HG02970 (cell line): ENCODE measurements at regions not wholly inside any gene's neighbourhood (a gene's known extent, or its start where the extent isn't known, plus 50 kb on each side); places are given as distances from the start of the nearest gene placed in this dataset.

Source experiments
- ATAC-seq: cut with Tn5 transposase; IDR thresholded peaks from one replicate; pipeline ENCODE4 v1.9.1; 2021; ENCODE audit warnings: mild to moderate bottlenecking, moderate library complexity, moderate number of reproducible peaks; ENCODE audit not compliant: unreplicated experiment, low FRiP score

DNA sequence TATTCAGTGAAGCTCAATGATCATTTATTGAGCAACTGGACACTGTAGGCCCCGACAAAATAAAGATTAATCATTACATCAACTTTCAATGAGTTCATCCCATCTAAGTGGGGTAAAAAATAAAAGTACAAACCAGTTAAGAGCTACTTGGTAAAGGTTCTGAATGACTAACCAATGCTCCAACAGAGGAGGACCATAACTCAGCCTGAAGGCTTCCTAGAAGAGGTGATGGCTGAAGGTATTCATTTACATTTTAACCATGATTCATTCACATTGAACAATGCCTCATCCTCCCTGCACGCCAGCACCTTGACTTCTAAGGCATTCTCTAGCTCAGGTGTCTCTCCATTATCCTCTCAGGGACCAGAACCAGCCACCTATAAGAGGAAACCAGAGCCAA is 201.4 kb downstream of the ZNF462 start:
- no peak for ATAC-seq

DNA sequence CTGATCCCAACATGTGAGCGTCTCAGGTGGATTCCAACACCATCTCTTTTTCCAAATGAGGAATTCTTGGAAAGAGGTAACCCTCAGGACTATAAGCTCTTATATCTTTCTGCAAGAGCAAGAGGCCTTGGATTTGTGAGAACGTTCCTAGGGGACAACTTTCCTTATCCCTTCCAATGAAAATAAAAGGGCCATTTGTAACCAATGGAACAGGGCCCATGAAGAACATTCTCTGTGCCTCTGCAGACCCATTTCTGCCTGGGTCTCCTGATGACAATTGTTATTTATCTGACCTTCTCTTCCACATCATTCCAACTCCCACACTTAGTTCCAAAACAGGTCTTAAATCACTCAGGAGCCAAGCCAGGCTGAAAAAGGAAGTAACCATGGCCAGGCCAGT is 202.6 kb downstream of the ZNF462 start:
- no peak for ATAC-seq

DNA sequence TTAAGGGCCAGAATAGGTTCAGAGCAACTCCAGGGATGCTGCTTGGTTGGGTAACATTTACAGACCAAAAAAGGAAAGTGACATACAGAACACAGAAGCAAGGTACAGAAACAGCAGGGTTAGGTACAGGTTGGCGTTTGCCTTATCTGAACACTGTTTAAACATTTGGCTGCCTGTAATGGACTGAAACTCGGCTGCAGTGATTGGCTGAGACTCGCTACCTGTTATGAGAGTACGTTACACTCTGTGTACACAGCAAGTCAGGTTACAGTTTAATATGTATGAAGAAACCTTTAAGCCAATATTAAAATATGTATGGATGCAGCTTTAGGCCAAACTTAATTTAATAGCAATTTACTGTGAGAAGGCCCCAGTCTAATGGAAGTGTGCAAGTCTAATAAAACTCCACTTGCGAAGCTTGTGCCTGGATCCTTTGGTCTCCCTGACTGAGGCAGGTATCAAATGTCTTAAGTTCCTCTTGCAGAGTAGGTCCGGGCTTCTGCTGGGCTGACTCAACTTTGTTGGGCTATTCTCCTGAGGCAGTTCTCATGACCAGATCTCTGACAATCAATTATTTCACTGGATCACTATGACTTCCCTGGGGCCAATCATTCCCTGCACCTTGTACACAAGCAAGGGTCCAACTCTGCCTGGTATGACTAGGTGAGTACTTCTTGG is 204.9 kb downstream of the ZNF462 start:
- no peak for ATAC-seq

DNA sequence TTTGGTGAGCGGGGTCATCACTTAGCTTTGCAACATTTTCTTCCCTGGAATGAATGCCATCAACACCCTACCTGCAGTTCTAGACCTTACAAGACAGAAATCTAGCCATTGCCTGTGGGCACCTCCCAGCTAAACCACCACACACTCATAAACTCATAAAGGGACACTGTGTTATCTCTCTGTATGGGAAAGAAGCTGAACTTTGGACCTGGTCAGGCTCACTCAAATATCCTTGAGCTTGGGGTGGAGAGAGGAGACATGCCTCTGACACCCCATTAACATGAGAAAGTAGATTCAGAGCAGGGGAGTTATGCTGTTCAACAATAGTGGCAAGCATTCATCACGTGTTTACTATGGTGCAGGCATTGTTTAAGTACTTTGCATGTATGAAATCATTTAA is 205.6 kb downstream of the ZNF462 start:
- no peak for ATAC-seq

DNA sequence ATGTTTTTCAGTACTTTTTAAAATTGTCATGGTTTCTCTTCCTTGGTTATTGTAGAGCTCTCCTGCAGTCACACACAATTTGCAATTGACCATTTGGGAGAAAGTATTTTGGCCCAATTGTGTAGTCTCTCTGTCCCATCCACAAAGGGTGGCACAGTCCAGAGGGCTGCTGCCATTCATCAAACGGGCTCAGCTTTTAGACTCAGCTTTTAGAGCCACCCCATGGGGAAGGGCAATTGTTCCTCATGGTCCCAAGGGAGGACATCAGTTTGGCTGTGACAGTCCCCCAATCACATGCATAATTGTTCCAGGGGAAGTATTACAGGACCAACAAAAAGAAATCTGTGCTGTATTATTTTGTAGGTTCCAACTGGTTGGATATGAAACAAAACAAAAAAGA is 207.6 kb downstream of the ZNF462 start:
- ATAC-seq: no peak

DNA sequence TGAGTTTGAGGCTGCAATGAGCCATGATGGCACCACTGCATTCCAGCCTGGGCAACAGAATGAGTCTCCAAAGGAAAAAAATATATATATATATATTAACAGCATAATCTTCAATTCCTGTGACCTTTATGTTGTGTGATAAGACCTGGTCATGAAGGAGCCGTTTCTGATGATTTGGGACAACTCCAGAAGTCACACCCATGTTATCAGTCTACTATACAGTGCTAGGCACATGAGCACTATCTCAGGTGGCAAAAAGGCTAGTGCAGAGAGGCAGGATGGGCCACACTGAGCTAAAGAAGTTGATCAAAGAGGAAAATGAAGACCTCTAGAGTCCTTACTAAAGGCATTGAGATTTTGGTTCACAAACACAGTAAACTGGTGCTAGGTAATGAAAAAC is 205.0 kb upstream of the RAD23B start:
- no peak for ATAC-seq

DNA sequence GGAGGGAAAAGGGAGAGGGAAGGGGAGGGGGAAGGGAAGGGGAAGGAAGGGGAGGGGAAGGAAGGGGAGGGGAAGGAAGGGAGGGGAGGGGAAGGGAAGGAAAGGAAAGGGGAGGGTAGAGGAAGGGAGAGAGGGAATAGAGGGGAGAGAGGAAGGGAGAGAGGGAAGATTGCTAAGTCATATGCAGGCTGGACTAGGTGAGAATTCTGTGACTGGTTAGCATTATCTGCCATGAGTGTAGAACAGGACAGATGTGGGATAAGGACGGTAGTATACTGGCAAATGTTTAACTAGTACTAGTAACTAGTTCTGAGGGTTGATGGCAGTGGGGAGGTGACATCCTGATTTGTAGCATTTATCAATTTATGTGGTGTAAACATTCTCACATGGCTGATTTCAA is 203.5 kb upstream of the RAD23B start:
- ATAC-seq: no peak

DNA sequence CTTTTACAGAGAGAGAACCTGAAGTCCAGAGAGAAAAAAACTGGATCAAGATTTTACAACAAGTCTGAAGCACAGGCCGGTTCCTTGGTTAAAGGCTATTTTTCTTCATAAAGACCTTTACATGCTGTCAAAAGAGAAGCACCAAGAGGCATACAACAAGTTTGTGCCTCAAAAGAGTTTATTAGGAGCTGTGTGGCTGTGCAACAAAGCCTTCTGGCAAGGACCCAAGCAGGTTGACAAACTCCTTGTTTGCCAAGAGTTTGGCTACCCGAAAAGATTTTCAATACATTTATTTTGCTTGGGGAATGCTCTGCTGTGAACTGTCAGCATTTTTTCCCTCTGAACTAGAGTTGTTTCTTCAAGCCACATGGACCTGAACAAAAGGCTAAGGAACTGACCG is 202.9 kb upstream of the RAD23B start:
- ATAC-seq: no peak

DNA sequence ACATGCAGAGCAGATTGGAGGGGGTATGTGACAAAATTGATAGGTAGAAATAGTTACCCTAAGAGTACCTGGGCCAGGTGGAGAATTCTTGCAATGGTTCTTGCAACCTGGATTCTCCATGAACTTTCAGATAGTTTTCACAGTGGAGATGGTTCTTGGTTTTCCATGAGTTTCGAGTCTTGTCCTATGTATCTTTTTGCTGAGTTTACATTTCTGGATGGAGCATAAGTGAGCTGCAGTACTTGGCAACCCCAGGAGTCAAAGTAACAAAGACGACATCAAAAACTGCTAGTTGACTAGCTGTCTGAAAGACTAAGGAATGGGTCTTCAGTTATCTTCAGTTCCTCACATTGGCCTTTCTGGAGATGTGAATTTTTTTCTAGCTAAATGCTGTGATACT is 196.6 kb upstream of the RAD23B start:
- ATAC-seq: no peak

DNA sequence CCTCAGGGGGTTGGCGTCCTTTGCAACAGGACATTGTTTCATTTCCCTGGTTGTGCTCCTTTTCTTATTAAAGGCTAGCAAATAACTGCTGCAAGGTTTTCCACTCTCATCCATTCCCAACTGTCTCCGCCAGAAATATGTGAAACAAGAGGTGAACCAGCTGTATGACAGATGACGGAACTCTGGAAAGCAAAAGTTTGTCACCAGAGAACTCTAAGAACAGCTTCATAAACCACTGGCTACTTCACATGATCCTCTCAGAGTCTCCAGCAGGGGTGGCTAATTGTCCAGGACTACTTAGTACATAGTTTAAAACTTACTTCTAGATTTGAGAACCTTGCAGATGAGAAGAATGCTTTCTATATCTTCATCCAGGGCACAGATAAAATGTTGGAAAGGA is 195.9 kb upstream of the RAD23B start:
- no peak for ATAC-seq

DNA sequence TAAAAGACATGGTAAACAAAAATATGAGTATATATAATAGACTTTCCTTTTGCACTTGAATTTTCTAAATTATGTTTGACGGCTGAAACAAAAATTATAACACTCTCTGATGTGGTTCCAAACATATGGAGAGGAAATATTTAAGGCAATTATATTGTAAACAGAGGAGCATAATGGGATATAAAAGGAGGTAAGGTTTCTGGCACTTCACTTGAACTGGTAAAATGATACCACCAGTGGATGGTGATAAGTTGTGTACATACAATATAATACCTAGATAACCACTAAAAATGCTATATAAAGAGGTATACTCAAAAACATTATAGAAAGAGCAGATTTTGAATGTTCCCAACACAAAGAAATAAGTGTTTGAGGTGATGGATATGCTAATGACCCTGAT is 192.9 kb upstream of the RAD23B start:
- ATAC-seq: no peak

DNA sequence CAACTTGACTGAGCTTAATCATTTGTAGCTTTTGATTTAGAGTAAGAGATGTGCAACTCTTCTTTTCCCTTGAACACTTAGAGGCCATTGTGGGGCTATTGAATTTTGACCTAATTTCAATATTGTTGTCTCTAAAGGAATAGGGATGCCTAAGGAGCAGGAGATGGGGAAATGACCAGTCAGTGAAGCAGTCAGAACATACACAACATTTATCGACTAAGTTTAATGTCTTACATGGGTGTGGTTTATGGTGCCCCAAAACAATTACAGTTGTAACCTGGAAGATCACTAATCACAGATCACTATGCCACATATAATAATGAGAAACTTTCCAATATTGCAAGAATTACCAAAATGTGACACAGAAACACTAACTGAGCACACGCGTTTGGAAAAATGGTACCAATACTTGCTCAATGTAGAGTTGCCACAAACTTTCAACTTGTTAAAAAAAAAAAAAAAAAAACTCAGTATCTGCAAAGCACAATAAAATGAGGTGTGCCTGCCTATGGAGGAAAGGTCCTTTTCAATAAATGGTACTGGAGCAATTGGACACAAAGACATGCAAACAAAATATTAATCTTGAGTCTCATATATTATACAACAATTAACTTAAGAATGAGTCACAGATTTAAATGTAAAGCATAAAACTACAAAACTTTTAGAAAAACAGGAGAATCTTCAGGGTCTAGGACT is 189.6 kb upstream of the RAD23B start:
- no peak for ATAC-seq

DNA sequence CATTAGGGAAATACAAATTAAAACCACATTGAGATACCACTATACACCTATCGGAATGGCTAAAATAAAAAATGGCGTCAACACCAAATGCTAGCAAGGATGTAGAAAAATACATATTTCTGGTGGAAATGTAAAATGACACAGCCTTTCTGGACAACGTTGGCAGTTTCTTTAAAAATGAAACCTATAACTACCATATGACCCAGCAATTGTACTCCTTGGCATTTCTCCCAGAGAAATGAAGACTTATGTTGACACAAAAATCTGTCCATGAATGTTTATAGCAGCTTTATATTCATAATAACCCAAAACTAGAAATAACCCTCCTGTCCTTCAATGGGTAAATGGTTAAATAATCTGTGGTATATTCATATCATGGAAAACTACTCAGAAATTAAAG is 188.7 kb upstream of the RAD23B start:
- no peak for ATAC-seq

DNA sequence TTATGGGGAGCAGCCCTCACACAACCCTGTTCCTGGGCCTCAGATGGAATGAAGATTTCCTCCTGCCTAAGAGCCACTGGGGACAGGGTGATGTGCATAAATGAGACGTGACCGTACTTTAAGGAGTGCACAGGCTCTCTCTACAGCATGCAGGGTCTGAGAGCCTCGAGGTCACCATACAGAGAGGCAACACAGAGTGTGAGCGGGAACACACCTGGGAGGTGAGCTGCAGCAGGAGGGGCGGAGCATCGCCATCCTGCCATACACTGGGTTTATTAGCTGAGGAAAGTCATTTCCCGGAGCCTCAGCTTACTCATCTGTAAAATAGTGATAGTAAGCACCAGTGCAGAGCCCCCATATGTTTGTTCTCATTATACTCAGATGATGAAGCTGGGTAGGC is 182.5 kb upstream of the RAD23B start:
- ATAC-seq: no peak

DNA sequence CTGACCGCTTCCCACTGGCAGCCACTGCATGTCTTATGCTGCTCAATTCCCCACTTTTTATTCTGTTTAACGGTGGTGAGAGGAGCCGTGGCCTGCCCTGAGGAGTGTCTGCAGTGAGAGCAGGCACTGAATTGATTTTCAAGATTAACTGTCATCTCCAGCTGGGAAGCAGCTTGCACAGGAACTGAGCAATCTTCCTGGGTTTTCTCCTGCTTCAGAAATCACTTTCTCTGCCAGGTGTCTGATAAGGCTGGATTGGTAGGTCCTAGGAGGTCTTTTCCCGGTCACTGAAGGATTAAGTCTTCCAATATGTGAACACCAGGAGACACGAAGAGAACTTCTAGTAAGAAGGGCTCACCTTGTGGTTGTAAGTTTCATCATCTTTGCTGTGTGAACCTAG is 181.1 kb upstream of the RAD23B start:
- no peak for ATAC-seq

DNA sequence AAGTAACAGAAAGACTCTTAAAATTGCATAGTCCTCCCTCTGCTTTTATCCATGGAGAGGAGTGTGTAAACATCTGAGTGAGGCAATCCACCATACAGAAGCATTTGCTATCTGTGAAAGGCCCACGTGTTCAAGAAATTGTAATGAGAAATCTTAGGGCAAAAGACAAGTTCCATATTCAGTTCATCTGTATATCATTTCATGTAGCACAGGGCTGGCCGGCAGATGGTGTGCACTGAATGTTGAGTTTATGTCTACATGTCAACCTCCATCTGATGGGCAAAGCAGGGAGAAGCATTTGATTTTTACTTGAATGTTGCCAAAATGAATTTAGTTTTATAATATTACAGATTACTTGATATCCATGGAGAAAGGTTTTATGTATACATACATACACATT is 179.5 kb upstream of the RAD23B start:
- no peak for ATAC-seq

DNA sequence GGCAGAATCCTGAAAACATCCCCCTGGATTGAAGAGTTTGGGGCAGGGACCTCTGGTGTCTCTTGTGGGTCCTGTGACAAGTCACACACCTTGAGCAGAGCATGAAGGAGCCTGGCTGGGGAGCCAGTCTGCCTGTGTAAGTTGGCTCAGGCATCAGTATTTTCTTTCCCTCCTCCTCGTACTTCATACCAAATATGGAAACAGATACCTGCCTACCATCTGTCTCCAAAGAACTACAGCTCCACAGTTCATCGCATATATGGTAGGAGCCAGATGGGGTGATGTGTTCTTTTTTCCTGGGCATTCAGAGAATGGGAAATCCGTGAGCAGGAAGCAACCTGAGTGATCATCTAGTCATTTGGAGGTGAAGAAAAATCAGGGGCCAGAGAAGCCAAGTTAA is 177.3 kb upstream of the RAD23B start:
- no peak for ATAC-seq

DNA sequence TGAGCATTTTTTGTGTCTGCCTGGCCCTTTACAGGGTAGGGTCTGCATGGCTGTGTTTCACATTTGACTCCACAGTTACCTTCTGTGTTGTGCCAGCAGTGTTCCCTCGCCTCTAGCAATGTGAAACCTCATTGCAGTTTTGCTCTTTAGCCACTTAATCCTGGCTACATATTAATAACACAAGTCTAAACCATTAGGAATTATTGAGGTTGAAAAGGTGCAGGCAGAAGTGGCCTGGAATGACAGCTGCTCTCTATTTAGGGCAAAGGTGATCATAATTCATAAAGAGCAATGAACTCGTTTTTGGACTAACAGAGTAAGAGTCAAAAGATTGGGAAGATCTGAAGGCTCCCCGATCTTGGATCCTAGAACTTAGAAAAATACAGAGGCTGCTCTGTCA is 176.7 kb upstream of the RAD23B start:
- no peak for ATAC-seq

DNA sequence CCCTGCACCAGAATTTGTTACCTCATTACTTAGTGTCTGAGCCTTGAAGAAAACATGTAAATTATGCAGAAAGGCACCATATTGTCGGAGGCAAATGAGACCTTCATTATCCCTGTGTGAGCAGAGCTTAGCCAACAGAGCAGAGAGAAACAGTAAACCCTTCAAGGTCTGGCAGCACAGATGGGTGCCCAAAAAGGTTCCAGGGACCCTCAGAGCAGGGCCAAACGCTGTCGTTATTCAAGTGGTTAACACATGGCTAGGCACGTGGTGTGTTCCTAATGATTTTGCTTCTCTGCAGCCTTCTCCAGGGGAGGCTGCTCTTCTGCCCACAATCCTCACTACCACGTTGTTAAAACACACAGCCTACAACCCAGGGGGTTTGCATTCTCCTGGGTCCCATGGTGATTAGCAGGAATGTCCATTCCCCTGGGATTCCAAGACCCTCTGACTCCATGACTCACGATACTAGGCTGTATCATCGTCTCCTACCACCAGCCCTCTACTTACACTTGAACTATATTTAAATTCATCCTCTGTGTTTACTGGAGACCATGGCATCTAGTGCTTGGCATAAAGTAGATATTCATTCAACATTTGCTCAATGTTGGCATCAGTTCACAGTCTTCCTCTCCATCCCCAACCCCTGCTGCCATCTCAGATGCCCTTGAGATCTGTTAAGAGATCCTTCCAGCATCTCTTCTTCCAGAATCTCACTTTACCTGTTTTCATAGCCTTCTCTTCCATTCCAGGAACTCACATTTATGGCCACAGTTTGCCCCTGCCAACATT is 174.5 kb upstream of the RAD23B start:
- ATAC-seq: no peak

DNA sequence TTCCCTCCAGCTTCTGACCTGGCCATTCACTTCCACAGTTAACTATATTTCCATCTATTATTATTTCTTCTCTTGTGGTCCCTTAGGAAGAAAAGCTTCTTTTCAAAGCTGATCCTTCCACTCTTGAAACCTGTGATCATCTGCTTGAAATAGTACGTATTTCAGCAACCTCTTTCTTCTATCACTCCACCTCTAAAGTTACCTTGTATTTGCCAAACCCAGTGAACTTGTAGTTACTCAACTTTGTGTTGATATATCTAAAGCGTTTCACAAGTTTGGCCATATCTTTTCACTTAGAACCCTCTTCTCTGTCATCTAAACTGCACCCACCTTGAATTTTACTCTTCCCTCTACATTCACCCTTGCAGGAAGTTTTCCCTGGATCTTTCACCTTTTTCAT is 173.8 kb upstream of the RAD23B start:
- no peak for ATAC-seq

DNA sequence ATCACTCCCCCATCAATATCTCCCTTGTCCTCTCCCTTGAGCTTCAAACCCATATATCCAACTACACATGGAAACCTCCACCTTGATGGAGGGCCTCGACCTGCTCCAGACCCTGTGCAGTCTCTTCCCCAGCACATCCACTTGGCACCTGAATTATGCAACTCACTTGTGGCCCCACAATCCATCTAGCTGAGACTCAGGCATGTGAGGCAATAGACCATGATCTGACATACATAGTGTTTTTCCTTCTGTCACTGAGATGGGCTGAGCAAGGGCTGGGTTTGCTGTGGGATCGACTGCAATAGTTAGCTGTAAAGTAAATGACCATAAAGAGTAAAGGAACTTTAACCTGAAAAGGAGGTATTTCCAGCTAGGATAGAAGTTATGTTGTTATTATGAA is 172.9 kb upstream of the RAD23B start:
- no peak for ATAC-seq
